ENCODE measurements at regions not wholly inside any gene's neighbourhood (a gene's known extent, or its start where the extent isn't known, plus 50 kb on each side); places are given as distances from the start of the nearest gene placed in this dataset.

DNA sequence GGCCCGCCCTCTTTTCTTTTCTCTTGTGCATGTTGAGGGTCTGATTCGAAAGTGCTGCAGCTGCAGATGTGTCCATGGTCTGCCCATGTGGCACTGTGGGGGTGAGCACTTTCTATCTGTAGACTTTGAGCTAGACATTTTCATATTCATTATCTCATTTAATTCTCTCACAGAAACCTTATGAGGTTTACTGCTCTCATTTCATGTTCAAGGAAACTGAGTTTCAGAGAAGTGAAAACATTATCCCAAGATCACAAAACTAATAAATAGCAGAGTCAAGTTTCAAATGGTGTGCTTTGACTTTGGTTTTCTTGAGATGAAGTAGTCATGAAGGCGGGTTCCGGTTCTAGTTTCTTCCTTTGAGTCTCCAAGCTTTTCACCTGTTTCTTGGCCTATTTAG is 536.5 kb upstream of the ZNF462 start:
- Histone ChIP-seq H3K9me3 (ENCODE audit: low read length) (no peaks in the 10 kb centered on the region), H3K4me1 (ENCODE audit: low read length) (no peaks in the 10 kb centered on the region), H3K27ac (ENCODE audit: low read length) (no peak overlapping the region), H3K27me3 (ENCODE audit: low read length) (no peaks in the 10 kb centered on the region), H3K36me3 (ENCODE audit: insufficient read depth, low read length) (no peaks in the 10 kb centered on the region), H3K4me2 (ENCODE audit: low read depth, low read length, poor library complexity, severe bottlenecking) (no peak overlapping the region), H4K20me1 (ENCODE audit: insufficient read depth, low read depth, low read length) (no peaks in the 10 kb centered on the region), H3K79me2 (ENCODE audit: low read length) (no peaks in the 10 kb centered on the region), H3K4me3 (ENCODE audit: low read length) (no peak overlapping the region), H3K9ac (ENCODE audit: low read length) (no peak overlapping the region), H3K9me2 (replicated peaks; ENCODE audit: insufficient read depth, low read length) (no peaks in the 10 kb centered on the region), H2AFZ (ENCODE audit: low read length) (no peak overlapping the region)
- DNase-seq: no peak

DNA sequence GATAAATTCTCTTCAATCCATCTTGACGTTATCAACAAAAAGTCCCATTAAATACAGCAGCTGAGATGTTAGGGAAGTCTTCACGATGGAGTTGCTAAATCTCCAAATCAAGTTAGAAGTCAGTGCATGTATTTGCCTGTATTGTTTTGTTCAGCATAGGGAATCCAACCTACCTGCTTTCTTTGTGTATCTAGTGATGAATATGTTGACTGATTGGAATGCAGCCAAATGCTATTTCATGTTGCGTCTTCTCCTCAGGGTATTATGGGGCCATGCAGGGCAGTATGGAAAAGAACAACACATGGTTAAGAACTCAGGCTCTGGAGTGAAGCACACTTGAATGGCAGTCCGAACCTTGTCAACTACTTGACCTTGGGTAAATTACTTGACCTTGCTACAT is 529.5 kb upstream of the ZNF462 start:
- Histone ChIP-seq H3K9me3 (ENCODE audit: low read length) (no peaks in the 10 kb centered on the region), H4K20me1 (ENCODE audit: insufficient read depth, low read depth, low read length) (no peaks in the 10 kb centered on the region), H3K27ac (ENCODE audit: low read length) (no peak overlapping the region), H3K4me1 (ENCODE audit: low read length) (no peaks in the 10 kb centered on the region), H3K4me2 (ENCODE audit: low read depth, low read length, poor library complexity, severe bottlenecking) (no peak overlapping the region), H2AFZ (ENCODE audit: low read length) (no peak overlapping the region), H3K9me2 (replicated peaks; ENCODE audit: insufficient read depth, low read length) (no peaks in the 10 kb centered on the region), H3K4me3 (ENCODE audit: low read length) (no peak overlapping the region), H3K36me3 (ENCODE audit: insufficient read depth, low read length) (no peaks in the 10 kb centered on the region), H3K27me3 (ENCODE audit: low read length) (no peaks in the 10 kb centered on the region), H3K79me2 (ENCODE audit: low read length) (no peaks in the 10 kb centered on the region), H3K9ac (ENCODE audit: low read length) (no peak overlapping the region)
- DNase-seq: no peak

DNA sequence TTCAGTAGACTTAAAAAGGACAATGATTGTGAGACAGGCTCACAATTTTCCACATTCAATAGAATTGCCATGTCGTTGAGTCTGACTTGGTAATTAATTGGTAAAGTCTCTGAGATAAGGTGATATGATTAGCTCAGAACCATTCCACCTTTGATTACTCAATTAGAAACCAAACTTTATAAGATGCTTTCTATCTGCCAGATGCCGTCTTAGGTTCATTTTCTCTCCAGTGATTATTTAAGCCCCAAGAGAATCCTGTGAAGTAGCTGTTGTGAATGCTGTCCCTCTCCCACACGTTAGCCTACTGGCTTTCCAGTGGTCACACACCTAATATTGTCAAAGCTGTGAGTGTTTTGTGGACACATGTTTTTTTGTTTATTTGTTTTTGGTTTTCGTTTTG is 528.9 kb upstream of the ZNF462 start:
- H3K27ac ChIP-seq (ENCODE audit: low read length): no peak overlapping the region
- H3K79me2 ChIP-seq (ENCODE audit: low read length): no peaks in the 10 kb centered on the region
- H3K4me1 ChIP-seq (ENCODE audit: low read length): no peaks in the 10 kb centered on the region
- no peaks in the 10 kb centered on the region for H3K9me2 ChIP-seq (replicated peaks; ENCODE audit: insufficient read depth, low read length)
- H3K27me3 ChIP-seq (ENCODE audit: low read length): no peaks in the 10 kb centered on the region
- no peaks in the 10 kb centered on the region for H3K9me3 ChIP-seq (ENCODE audit: low read length)
- no peaks in the 10 kb centered on the region for H3K36me3 ChIP-seq (ENCODE audit: insufficient read depth, low read length)
- no peak overlapping the region for H2AFZ ChIP-seq (ENCODE audit: low read length)
- DNase-seq: no peak
- no peak overlapping the region for H3K9ac ChIP-seq (ENCODE audit: low read length)
- H3K4me2 ChIP-seq (ENCODE audit: low read depth, low read length, poor library complexity, severe bottlenecking): no peak overlapping the region
- no peak overlapping the region for H3K4me3 ChIP-seq (ENCODE audit: low read length)
- no peaks in the 10 kb centered on the region for H4K20me1 ChIP-seq (ENCODE audit: insufficient read depth, low read depth, low read length)

DNA sequence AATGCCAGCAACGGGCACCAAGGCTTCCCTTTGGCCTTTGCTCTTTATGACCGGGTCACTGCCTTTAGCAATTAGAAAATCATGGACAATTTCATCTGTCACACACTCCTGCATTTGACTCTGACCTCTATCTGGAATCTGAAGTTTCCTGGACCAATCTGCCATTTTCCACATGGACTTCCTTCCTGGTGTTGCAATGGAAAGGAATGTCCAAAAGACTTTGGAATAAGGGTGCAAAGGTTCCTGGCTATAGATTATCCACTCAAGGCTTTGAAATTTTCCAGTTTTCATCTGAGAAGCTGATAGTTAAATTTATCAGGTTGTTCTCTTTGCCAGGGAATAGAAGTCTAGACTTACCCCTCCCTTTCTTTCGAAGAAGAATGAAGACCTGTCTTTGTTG is 523.1 kb upstream of the ZNF462 start:
- Histone ChIP-seq H2AFZ (ENCODE audit: low read length) (no peak overlapping the region), H4K20me1 (ENCODE audit: insufficient read depth, low read depth, low read length) (no peaks in the 10 kb centered on the region), H3K9me2 (replicated peaks; ENCODE audit: insufficient read depth, low read length) (no peaks in the 10 kb centered on the region), H3K27ac (ENCODE audit: low read length) (no peak overlapping the region), H3K4me3 (ENCODE audit: low read length) (no peak overlapping the region), H3K9me3 (ENCODE audit: low read length) (no peaks in the 10 kb centered on the region), H3K4me1 (ENCODE audit: low read length) (no peaks in the 10 kb centered on the region), H3K79me2 (ENCODE audit: low read length) (no peaks in the 10 kb centered on the region), H3K9ac (ENCODE audit: low read length) (no peak overlapping the region), H3K4me2 (ENCODE audit: low read depth, low read length, poor library complexity, severe bottlenecking) (no peak overlapping the region), H3K36me3 (ENCODE audit: insufficient read depth, low read length) (no peaks in the 10 kb centered on the region), H3K27me3 (ENCODE audit: low read length) (no peaks in the 10 kb centered on the region)
- DNase-seq: no peak

DNA sequence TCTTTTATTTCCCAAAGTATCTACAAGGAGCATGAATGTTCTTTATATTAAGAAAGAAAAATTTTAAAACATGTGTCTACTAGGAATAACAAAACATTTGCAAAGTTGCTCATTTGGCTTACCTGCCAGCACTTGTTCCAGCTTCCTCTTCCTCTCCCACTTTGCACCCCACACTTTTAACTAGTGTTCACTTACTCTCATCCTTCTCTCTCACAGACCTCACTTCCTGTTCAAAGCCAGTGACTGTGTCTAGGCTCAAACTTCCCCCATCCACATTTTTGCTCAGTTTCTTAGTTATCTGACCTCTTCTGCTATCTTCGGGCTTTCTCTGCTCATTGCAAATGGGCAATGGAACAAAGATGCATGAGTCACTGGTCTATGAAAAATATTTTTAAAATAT is 512.2 kb upstream of the ZNF462 start:
- Histone ChIP-seq H3K4me1 (ENCODE audit: low read length) (no peaks in the 10 kb centered on the region), H3K79me2 (ENCODE audit: low read length) (no peaks in the 10 kb centered on the region), H3K27ac (ENCODE audit: low read length) (no peak overlapping the region), H3K4me3 (ENCODE audit: low read length) (no peak overlapping the region), H3K36me3 (ENCODE audit: insufficient read depth, low read length) (no peaks in the 10 kb centered on the region), H2AFZ (ENCODE audit: low read length) (no peak overlapping the region), H3K9me3 (ENCODE audit: low read length) (no peaks in the 10 kb centered on the region), H3K9me2 (replicated peaks; ENCODE audit: insufficient read depth, low read length) (no peaks in the 10 kb centered on the region), H3K27me3 (ENCODE audit: low read length) (no peaks in the 10 kb centered on the region), H3K9ac (ENCODE audit: low read length) (no peak overlapping the region), H4K20me1 (ENCODE audit: insufficient read depth, low read depth, low read length) (no peaks in the 10 kb centered on the region), H3K4me2 (ENCODE audit: low read depth, low read length, poor library complexity, severe bottlenecking) (no peak overlapping the region)
- DNase-seq: no peak

DNA sequence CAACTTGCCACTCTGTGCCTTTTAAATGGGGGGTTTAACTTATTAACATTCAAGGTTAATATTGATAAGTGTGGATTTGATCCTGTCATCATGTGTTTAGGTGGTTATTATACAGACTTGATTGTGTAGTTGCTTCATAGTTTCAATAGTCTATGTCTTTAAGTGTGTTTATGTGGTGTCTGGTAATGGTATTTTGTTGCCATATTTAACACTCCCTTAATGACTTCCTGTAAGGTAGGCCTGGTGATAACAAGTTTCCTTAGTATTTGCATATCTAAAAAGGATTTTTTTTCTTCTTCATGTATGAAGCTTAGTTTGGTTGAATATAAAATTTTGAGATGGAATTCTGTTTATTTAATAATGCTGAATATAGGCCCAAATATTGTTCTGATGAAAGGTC is 506.0 kb upstream of the ZNF462 start:
- no peaks in the 10 kb centered on the region for H3K9me3 ChIP-seq (ENCODE audit: low read length)
- H3K79me2 ChIP-seq (ENCODE audit: low read length): no peaks in the 10 kb centered on the region
- H2AFZ ChIP-seq (ENCODE audit: low read length): no peak overlapping the region
- no peaks in the 10 kb centered on the region for H3K9me2 ChIP-seq (replicated peaks; ENCODE audit: insufficient read depth, low read length)
- no peak for DNase-seq
- no peak overlapping the region for H3K27ac ChIP-seq (ENCODE audit: low read length)
- no peaks in the 10 kb centered on the region for H3K4me1 ChIP-seq (ENCODE audit: low read length)
- no peak overlapping the region for H3K9ac ChIP-seq (ENCODE audit: low read length)
- no peaks in the 10 kb centered on the region for H3K36me3 ChIP-seq (ENCODE audit: insufficient read depth, low read length)
- no peaks in the 10 kb centered on the region for H4K20me1 ChIP-seq (ENCODE audit: insufficient read depth, low read depth, low read length)
- no peak overlapping the region for H3K4me2 ChIP-seq (ENCODE audit: low read depth, low read length, poor library complexity, severe bottlenecking)
- H3K4me3 ChIP-seq (ENCODE audit: low read length): no peak overlapping the region
- no peaks in the 10 kb centered on the region for H3K27me3 ChIP-seq (ENCODE audit: low read length)

DNA sequence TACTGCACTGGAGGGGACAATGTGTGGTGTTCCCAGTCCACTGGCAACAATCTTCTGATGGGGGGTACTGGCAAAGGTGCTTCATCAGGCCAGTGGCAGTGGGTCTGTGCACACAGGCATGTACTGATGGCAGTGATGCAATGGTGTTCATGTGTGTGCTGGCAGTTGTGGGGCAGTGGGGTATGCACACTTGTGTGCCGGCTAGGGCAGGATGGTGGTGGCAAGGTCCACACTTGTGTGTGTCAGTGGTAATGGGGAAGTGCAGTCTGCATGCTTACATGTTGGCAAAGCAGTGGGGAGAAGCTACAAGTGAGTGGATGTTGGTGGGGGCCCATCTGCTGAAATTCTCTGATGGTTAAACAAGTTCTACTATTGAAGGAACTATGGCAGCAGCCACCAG is 504.6 kb upstream of the ZNF462 start:
- no peaks in the 10 kb centered on the region for H3K9me2 ChIP-seq (replicated peaks; ENCODE audit: insufficient read depth, low read length)
- H3K4me1 ChIP-seq (ENCODE audit: low read length): no peaks in the 10 kb centered on the region
- H2AFZ ChIP-seq (ENCODE audit: low read length): no peak overlapping the region
- H3K9ac ChIP-seq (ENCODE audit: low read length): no peak overlapping the region
- no peaks in the 10 kb centered on the region for H4K20me1 ChIP-seq (ENCODE audit: insufficient read depth, low read depth, low read length)
- no peak for DNase-seq
- H3K4me3 ChIP-seq (ENCODE audit: low read length): no peak overlapping the region
- H3K79me2 ChIP-seq (ENCODE audit: low read length): no peaks in the 10 kb centered on the region
- no peak overlapping the region for H3K4me2 ChIP-seq (ENCODE audit: low read depth, low read length, poor library complexity, severe bottlenecking)
- no peaks in the 10 kb centered on the region for H3K9me3 ChIP-seq (ENCODE audit: low read length)
- H3K36me3 ChIP-seq (ENCODE audit: insufficient read depth, low read length): no peaks in the 10 kb centered on the region
- no peaks in the 10 kb centered on the region for H3K27me3 ChIP-seq (ENCODE audit: low read length)
- no peak overlapping the region for H3K27ac ChIP-seq (ENCODE audit: low read length)

DNA sequence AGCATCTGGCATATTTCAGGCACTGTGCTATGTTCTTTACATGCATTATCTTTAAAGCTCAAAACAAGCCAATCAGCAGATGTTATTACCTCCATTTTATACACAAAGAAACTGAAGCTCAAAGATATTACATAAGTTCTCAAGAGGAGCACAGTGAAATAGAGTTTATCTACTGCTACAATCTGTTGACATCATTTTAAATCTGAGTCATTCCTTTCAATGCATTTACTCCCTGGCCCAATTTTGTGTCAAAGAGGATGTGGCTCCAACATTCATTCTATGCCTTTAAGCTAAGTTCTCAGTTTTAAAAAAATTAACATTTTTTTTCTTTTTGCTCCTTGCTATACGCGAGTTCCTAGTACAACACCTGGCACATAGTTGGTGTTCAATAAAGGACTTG is 486.3 kb upstream of the ZNF462 start:
- DNase-seq: no peak
- Histone ChIP-seq H4K20me1 (ENCODE audit: insufficient read depth, low read depth, low read length) (no peaks in the 10 kb centered on the region), H3K4me2 (ENCODE audit: low read depth, low read length, poor library complexity, severe bottlenecking) (no peak overlapping the region), H3K9me3 (ENCODE audit: low read length) (peaks cover 2% of the 10 kb centered on the region), H3K9ac (ENCODE audit: low read length) (no peak overlapping the region), H3K36me3 (ENCODE audit: insufficient read depth, low read length) (no peaks in the 10 kb centered on the region), H3K79me2 (ENCODE audit: low read length) (no peaks in the 10 kb centered on the region), H3K4me3 (ENCODE audit: low read length) (no peak overlapping the region), H2AFZ (ENCODE audit: low read length) (no peak overlapping the region), H3K27me3 (ENCODE audit: low read length) (no peaks in the 10 kb centered on the region), H3K9me2 (replicated peaks; ENCODE audit: insufficient read depth, low read length) (no peaks in the 10 kb centered on the region), H3K4me1 (ENCODE audit: low read length) (no peaks in the 10 kb centered on the region), H3K27ac (ENCODE audit: low read length) (no peak overlapping the region)

DNA sequence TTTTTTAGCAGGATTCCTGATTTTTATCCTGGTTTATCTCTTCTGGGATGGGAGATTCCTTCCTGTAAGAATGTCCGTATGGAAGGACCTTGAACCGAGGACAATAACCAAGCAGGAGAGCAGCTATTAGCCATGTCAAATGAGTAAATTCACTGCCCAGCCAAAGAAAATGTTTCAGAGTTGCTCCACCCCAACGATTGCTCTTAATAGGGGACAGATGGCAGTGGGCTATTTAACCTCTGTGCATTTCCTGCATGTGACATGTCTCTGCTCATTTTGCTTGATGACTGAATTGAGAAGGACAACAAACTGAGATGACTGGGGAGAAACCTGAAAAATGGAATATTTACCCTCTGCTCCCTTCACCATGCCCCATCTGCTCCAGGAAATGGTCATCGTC is 479.9 kb upstream of the ZNF462 start:
- H3K9ac ChIP-seq (ENCODE audit: low read length): no peak overlapping the region
- no peak overlapping the region for H3K4me3 ChIP-seq (ENCODE audit: low read length)
- no peaks in the 10 kb centered on the region for H3K36me3 ChIP-seq (ENCODE audit: insufficient read depth, low read length)
- H3K4me2 ChIP-seq (ENCODE audit: low read depth, low read length, poor library complexity, severe bottlenecking): no peak overlapping the region
- no peaks in the 10 kb centered on the region for H3K79me2 ChIP-seq (ENCODE audit: low read length)
- no peaks in the 10 kb centered on the region for H3K9me2 ChIP-seq (replicated peaks; ENCODE audit: insufficient read depth, low read length)
- H2AFZ ChIP-seq (ENCODE audit: low read length): no peak overlapping the region
- no peaks in the 10 kb centered on the region for H4K20me1 ChIP-seq (ENCODE audit: insufficient read depth, low read depth, low read length)
- no peak for DNase-seq
- H3K27me3 ChIP-seq (ENCODE audit: low read length): no peaks in the 10 kb centered on the region
- H3K9me3 ChIP-seq (ENCODE audit: low read length): no peaks in the 10 kb centered on the region
- H3K4me1 ChIP-seq (ENCODE audit: low read length): no peaks in the 10 kb centered on the region
- H3K27ac ChIP-seq (ENCODE audit: low read length): no peak overlapping the region

Measured in Karpas-422 (cell line).